ENCODE measurements at regions not wholly inside any gene's neighbourhood (a gene's known extent, or its start where the extent isn't known, plus 50 kb on each side); places are given as distances from the start of the nearest gene placed in this dataset.

DNA sequence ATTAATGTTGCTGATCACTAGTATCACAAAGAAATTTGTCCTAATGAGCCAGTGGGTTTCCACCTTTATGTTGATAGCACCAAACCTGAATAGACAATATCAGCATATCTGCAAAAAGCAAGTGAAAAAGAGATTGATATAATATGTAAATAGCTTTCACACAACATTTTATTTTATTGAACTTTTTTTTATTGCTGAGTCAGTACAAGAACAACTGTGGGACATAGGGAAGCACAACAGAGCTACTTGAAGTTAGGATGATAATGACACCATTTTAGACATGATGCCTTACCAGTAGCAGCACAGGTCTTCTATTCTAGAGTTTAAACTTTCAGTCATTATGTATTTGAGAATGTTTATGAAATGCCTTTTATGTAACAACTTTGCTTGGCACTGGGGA, 554.1 kb upstream of the SETBP1 start:
- no peaks in the 10 kb centered on the region for H3K36me3 ChIP-seq (ENCODE audit: insufficient read depth, low read length)
- Mint-ChIP-seq H3K27ac (ENCODE audit: unreplicated experiment) (no peak overlapping the region), H3K36me3 (ENCODE audit: low read depth, unreplicated experiment) (no peaks in the 10 kb centered on the region), H3K9me3 (ENCODE audit: unreplicated experiment) (no peaks in the 10 kb centered on the region), H3K27me3 (ENCODE audit: low read depth, unreplicated experiment) (no peaks in the 10 kb centered on the region), H3K4me1 (ENCODE audit: low read depth, unreplicated experiment) (peaks cover 5% of the 10 kb centered on the region), H3K4me3 (ENCODE audit: unreplicated experiment) (no peak overlapping the region)
- H3K79me2 ChIP-seq (ENCODE audit: insufficient read depth, low read length): no peaks in the 10 kb centered on the region
- no peak overlapping the region for H3K9ac ChIP-seq (ENCODE audit: low read length)
- H3K9me3 ChIP-seq (ENCODE audit: insufficient read depth, low read depth, low read length): no peaks in the 10 kb centered on the region
- FAIRE-seq: no peak
- no peak overlapping the region for H3K4me2 ChIP-seq (ENCODE audit: low read length)
- no peaks in the 10 kb centered on the region for H4K20me1 ChIP-seq (ENCODE audit: insufficient read depth, low read length)
- no peaks in the 10 kb centered on the region for H3K4me1 ChIP-seq (ENCODE audit: insufficient read depth, low read length)
- no peak for TF ChIP-seq EZH2 (IDR thresholded peaks at IDR 0.05; ENCODE audit: insufficient read depth, low read length)
- TF ChIP-seq, protein P1, sequence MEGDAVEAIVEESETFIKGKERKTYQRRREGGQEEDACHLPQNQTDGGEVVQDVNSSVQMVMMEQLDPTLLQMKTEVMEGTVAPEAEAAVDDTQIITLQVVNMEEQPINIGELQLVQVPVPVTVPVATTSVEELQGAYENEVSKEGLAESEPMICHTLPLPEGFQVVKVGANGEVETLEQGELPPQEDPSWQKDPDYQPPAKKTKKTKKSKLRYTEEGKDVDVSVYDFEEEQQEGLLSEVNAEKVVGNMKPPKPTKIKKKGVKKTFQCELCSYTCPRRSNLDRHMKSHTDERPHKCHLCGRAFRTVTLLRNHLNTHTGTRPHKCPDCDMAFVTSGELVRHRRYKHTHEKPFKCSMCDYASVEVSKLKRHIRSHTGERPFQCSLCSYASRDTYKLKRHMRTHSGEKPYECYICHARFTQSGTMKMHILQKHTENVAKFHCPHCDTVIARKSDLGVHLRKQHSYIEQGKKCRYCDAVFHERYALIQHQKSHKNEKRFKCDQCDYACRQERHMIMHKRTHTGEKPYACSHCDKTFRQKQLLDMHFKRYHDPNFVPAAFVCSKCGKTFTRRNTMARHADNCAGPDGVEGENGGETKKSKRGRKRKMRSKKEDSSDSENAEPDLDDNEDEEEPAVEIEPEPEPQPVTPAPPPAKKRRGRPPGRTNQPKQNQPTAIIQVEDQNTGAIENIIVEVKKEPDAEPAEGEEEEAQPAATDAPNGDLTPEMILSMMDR (IDR thresholded peaks at IDR 0.05; ENCODE audit: insufficient read depth, low read depth, low read length): no peak
- no peaks in the 10 kb centered on the region for H3K27me3 ChIP-seq (ENCODE audit: insufficient read depth, low read length)
- no peak overlapping the region for H3K27ac ChIP-seq (ENCODE audit: low read depth, low read length)
- no peak for DNase-seq (ENCODE audit: low read depth)
- H3K4me3 ChIP-seq (ENCODE audit: insufficient read depth, low read depth, low read length): no peak overlapping the region
- no peak overlapping the region for H2AFZ ChIP-seq (ENCODE audit: low read depth, low read length)

DNA sequence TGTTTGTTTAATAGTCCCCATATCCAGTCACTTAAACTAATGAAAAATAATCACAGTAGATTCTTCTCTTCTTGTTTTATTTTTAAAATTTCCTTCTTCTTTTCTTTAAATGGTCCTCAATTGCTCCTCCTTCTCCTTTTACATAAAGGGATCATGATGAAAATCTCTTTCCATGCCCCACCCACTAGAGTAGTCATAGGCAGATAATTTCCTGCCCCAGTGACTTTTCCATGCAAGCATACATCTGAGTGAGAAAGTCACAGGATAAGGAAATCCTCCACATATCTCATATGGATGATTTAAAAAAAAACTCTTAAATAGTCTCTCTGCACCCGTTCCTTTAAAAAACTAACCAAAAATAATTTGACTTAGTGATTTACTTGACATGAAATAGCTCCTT, 552.3 kb upstream of the SETBP1 start:
- H3K9me3 Mint-ChIP-seq (ENCODE audit: unreplicated experiment): no peaks in the 10 kb centered on the region
- no peak for TF ChIP-seq EZH2 (IDR thresholded peaks at IDR 0.05; ENCODE audit: insufficient read depth, low read length)
- TF ChIP-seq, protein P1 (IDR thresholded peaks at IDR 0.05; ENCODE audit: insufficient read depth, low read depth, low read length): no peak
- no peak overlapping the region for H3K4me3 Mint-ChIP-seq (ENCODE audit: unreplicated experiment)
- Histone ChIP-seq H3K36me3 (ENCODE audit: insufficient read depth, low read length) (no peaks in the 10 kb centered on the region), H3K9me3 (ENCODE audit: insufficient read depth, low read depth, low read length) (no peaks in the 10 kb centered on the region), H3K27me3 (ENCODE audit: insufficient read depth, low read length) (no peaks in the 10 kb centered on the region), H3K4me3 (ENCODE audit: insufficient read depth, low read depth, low read length) (no peak overlapping the region), H3K4me1 (ENCODE audit: insufficient read depth, low read length) (no peaks in the 10 kb centered on the region), H3K27ac (ENCODE audit: low read depth, low read length) (no peak overlapping the region), H3K9ac (ENCODE audit: low read length) (no peak overlapping the region), H3K79me2 (ENCODE audit: insufficient read depth, low read length) (no peaks in the 10 kb centered on the region), H4K20me1 (ENCODE audit: insufficient read depth, low read length) (no peaks in the 10 kb centered on the region), H2AFZ (ENCODE audit: low read depth, low read length) (no peak overlapping the region), H3K4me2 (ENCODE audit: low read length) (no peak overlapping the region)
- DNase-seq (ENCODE audit: low read depth) (peak; percentile 15), FAIRE-seq (peak; percentile 9)
- H3K4me1 Mint-ChIP-seq (ENCODE audit: low read depth, unreplicated experiment): peaks cover 5% of the 10 kb centered on the region
- H3K27me3 Mint-ChIP-seq (ENCODE audit: low read depth, unreplicated experiment): no peaks in the 10 kb centered on the region
- no peaks in the 10 kb centered on the region for H3K36me3 Mint-ChIP-seq (ENCODE audit: low read depth, unreplicated experiment)
- H3K27ac Mint-ChIP-seq (ENCODE audit: unreplicated experiment): no peak overlapping the region

DNA sequence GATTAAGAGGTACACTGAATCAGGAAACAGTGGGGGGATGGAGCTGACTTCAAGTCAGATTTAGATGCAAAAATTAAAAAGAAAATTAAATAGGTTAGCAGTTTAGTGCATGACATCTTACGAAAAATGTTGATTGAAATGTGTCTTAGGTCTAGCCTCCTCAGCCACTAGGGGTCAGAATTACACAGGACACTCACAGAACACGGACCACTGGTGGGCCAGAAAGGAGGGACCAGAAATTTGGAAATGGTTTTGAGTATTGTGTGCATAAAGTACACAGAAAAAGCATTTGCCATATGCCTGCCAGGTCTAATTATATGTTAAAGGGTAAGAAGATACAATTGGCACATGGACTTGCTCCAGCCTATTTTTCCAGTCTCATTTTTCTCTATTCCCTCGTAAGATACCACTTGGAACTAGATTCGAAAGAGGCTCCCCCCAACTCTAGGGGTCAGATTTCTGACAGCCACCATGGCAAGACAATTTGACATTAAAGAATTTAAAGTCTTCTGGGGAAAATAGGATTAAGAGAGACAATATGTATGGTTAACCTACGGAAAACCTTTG, 550.2 kb upstream of the SETBP1 start:
- Mint-ChIP-seq H3K27ac (ENCODE audit: unreplicated experiment) (no peak overlapping the region), H3K9me3 (ENCODE audit: unreplicated experiment) (no peaks in the 10 kb centered on the region), H3K4me1 (ENCODE audit: low read depth, unreplicated experiment) (peaks cover 2% of the 10 kb centered on the region), H3K27me3 (ENCODE audit: low read depth, unreplicated experiment) (no peaks in the 10 kb centered on the region), H3K4me3 (ENCODE audit: unreplicated experiment) (no peak overlapping the region), H3K36me3 (ENCODE audit: low read depth, unreplicated experiment) (no peaks in the 10 kb centered on the region)
- H3K27me3 ChIP-seq (ENCODE audit: insufficient read depth, low read length): no peaks in the 10 kb centered on the region
- no peak overlapping the region for H3K4me2 ChIP-seq (ENCODE audit: low read length)
- DNase-seq (ENCODE audit: low read depth) (peak; percentile 12), FAIRE-seq (peak; percentile 23)
- H3K9ac ChIP-seq (ENCODE audit: low read length): no peak overlapping the region
- H3K36me3 ChIP-seq (ENCODE audit: insufficient read depth, low read length): no peaks in the 10 kb centered on the region
- no peaks in the 10 kb centered on the region for H3K9me3 ChIP-seq (ENCODE audit: insufficient read depth, low read depth, low read length)
- H4K20me1 ChIP-seq (ENCODE audit: insufficient read depth, low read length): no peaks in the 10 kb centered on the region
- H3K79me2 ChIP-seq (ENCODE audit: insufficient read depth, low read length): no peaks in the 10 kb centered on the region
- no peak overlapping the region for H3K27ac ChIP-seq (ENCODE audit: low read depth, low read length)
- TF ChIP-seq, protein P1 (IDR thresholded peaks at IDR 0.05; ENCODE audit: insufficient read depth, low read depth, low read length): peak; percentile 78
- TF ChIP-seq EZH2 (IDR thresholded peaks at IDR 0.05; ENCODE audit: insufficient read depth, low read length): no peak
- H2AFZ ChIP-seq (ENCODE audit: low read depth, low read length): no peak overlapping the region
- H3K4me1 ChIP-seq (ENCODE audit: insufficient read depth, low read length): no peaks in the 10 kb centered on the region
- H3K4me3 ChIP-seq (ENCODE audit: insufficient read depth, low read depth, low read length): no peak overlapping the region
